ENCODE measurements at regions not wholly inside any gene's neighbourhood (a gene's known extent, or its start where the extent isn't known, plus 50 kb on each side); places are given as distances from the start of the nearest gene placed in this dataset.

DNA sequence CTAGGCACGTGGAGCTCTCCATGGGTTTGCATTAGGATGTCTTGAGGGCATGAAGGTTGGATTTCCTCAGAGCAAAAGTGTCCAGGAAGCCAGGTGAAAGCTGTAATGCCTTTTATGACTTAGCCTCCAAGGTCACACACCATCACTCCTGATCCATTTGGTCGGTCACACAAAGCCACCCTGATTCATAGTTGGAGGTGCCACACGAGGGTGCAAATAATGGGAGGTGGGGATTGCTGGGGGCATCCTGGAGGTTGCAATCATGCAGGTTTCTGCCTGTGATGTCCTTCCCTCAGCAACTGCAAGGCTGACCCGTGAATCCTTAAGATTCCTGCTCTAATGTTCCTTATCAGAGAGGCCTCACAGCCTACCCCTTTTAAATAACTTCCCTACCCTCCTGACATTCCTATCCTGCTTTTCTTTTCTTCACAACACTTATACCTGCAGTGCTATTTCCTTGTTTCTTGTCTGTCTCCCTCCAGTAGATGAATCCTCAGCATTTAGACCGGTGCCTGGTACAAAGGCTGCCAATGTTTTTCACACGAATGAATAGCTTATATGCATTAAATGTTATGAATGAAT lies 97.1 kb downstream of the LIPG start:
- no peak for DNase-seq (ENCODE audit: low spot score)

DNA sequence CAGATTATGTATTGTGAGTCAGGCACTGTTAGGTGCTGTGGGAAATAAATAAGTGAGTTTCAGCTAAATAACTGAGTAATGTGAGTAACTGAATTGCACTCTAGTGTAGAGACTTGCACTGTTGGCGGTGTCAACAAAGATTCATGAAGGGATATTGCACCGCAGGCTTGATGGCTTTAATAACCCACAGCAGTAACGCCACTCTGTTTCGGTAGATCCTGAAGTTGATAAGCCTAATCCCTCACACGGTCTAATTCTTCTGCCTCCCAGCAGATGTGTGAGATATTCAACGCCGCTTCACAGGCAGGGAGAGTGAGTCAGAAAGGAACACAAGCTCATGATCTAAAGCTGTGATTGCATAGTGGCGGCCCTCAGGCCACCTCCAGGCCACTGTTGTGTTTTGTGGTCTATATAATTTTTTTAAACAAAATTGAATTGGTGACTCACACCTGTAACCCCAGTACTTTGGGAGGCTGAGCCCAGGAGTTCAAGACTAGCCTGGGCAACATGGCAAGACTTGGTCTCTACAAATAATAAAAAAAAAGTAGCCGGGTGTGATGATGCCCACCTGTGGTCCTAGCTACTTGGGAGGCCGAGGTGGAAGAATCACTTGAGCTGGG lies 94.3 kb downstream of the LIPG start:
- DNase-seq (ENCODE audit: low spot score), result peak; percentile 32

DNA sequence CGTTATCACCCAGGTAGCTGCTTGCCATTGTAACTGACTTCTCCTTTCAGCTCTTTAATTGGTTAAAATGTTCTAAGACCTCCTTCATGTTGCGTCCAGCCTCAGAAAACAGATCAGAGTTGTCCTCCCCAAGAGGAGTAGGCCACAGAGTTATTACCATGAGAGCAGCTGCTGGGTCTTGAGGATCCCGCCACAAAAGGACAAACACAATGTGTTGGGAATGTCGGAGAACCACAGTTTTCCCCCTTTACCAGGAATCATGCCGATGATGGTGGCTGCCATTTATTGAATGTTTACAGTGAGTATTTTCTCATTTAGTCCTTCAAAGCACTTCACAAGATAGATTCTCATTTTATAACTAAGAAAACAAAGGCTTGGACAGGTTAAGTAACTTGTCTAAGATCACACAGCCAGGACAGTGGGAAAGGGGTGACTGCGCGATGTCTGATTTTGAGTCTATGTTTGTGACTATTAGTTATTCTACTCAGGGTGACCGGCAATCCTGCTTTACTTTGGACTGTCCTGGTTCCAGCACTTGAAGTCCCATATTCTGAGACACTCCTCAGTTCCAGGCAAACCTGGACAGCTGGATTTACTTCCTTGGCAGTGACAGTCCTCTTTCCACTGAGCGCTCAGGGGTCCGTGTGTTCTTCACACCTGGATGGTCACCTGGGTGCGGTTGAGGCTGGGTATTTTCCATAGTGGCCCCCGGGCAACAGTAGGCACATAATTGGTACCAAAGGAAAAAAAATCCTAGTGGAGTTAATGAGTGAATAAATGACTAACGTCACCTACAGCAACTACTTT lies 93.6 kb downstream of the LIPG start:
- no peak for DNase-seq (ENCODE audit: low spot score)

DNA sequence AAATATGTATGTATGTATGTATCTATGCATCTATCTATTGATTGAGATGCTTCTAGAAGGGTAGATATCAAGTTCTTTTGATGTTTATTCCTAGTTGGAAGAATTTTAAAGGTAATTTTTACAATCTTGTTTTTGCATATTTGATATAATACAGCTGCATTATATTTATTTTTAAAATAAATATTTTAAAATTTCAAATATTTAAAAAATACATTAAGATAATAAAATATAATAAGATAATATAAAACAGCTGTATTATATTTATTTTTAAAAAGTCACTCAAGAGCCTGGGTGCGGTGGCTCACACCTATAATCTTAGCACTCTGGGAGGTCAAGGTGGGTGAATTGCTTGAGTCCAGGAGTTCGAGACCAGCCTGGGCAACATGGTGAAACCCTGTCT lies 92.5 kb downstream of the LIPG start:
- DNase-seq (ENCODE audit: low spot score), result no peak

DNA sequence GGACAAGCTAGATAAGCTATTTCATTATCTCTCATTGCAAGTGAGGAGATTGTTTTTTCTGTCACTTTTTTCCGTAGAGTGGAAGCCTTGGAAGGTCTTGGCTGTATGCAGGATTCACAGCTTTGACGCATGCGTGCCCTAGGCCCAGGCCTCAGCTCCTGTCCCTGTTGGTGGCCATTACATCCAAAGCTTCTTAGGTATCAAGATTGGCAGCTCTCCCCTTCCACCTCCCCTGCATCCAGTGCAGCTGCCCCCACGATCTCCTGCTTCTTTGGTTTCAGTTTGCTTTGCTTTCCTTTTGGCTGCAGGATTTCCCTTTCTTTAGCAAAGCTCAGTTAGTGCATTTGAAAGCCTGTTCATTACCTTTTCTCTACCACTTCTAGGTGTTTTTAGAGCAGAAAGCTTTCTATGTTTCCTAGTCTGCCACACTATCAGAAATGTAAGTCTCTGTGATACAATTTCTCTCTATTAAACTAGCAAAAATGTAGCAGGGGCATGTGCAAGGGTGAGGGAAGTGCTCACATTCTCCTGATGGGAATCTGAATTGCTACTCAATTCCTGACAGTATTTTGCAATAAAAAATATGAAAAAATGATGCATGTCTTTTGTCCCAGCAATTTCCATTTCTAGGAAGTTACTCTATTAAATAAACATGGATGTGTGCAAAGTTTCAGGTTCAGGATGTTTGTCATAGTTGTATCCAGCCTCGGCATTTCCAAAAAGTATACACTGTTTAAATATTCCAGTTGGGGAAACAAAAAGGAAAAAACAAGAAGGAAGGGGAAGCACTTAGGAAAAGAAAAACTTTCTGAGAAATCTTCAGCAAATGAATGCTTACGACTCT lies 91.2 kb downstream of the LIPG start:
- DNase-seq (ENCODE audit: low spot score), result no peak

DNA sequence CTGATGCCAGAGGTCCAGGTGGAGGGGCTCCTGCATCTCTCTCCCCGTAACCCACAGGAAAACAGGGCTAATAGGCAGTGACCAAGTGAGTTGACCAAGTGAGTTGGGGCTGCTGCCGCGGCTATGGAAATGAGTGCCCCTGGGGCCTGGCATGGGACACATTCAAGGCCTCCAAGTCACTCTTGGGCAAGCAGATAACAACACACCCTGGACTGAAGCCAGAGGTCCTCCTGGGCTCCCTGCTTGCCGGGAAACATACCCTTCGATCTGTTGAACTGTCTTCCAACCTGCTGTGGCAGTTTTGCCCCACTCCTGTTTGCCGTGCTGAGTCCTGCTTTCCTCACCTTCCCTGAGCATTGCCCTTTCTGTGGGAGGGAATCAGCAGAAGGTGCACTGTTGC lies 89.2 kb downstream of the LIPG start:
- DNase-seq (ENCODE audit: low spot score), result no peak

DNA sequence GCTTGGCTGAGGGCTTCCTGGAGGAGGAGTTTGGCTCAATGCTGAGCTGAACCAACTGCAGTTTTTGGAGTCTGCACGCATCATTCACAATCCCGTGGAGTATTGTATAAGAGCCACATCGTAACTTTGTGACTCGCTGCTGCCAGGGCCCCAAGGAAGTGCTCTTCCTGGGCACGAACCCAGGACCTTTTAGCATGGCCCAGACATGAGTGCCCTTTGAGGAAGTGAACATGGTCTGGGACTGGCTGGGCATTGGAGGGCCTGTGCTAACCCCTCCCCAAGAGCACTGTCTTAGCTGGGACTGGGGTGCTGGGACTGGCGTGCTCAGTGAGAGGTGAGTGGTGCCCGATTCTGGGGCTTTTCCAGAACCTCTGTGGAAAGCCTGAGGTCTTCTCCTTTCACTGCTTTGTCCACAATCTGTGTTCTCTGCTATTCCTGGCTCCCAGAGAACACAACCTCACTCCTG lies 88.6 kb downstream of the LIPG start:
- no peak for DNase-seq (ENCODE audit: low spot score)

DNA sequence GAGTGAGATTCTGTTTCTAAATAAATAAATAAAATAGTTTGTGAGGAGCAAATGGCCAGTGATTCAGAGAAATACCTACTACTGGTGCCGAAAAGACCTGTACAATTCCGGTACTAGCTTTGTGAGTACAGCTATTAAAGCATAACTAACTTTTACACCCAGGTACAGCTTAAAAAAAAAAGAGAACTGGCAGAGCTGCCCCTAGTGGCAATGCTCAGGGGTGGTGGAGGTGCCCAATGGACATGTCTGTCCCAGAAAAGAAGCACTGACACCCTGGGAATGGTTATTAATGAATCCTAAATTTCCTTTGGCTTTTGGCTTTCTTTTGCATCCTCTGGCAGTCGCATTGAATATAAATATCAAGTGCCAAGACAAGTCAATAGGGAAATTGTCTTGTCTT lies 87.0 kb downstream of the LIPG start:
- no peak for DNase-seq (ENCODE audit: low spot score)
